ENCODE measurements at regions not wholly inside any gene's neighbourhood (a gene's known extent, or its start where the extent isn't known, plus 50 kb on each side); places are given as distances from the start of the nearest gene placed in this dataset.

DNA sequence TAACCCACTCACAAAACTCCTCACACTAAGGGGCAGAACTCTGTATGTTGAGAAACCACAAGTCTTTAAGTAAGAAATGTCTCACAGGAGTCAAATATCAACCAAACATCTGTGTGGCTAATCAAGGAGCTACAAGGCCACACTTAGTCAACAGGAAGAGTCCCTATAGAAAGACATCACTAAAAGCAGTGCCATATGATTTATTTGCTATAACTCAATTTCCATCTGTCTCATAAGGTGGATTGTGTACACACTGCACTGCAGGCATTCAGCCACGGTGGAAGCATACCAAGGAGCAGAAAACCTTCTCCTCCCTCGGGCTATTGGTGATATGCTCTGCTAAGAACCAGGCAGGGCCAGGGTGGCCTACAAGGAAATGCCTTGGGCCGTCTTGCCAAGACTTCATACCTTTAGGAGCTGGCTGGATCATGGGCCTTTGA, 197.6 kb upstream of the CFAP20DC start:
- no peaks in the 10 kb centered on the region for H3K27me3 ChIP-seq
- no peak overlapping the region for H3K27ac ChIP-seq
- WGBS, 4 donors, result 71 to 81% (median 76%) methylated on average over 3 of the region's 3 CpGs
- DNase-seq (no peak), ATAC-seq (no peak)
- intact Hi-C loops (cut with DNase I), result no loop called here
- no peak for TF ChIP-seq POLR2A (IDR thresholded peaks at IDR 0.05)
- TF ChIP-seq, protein P1, sequence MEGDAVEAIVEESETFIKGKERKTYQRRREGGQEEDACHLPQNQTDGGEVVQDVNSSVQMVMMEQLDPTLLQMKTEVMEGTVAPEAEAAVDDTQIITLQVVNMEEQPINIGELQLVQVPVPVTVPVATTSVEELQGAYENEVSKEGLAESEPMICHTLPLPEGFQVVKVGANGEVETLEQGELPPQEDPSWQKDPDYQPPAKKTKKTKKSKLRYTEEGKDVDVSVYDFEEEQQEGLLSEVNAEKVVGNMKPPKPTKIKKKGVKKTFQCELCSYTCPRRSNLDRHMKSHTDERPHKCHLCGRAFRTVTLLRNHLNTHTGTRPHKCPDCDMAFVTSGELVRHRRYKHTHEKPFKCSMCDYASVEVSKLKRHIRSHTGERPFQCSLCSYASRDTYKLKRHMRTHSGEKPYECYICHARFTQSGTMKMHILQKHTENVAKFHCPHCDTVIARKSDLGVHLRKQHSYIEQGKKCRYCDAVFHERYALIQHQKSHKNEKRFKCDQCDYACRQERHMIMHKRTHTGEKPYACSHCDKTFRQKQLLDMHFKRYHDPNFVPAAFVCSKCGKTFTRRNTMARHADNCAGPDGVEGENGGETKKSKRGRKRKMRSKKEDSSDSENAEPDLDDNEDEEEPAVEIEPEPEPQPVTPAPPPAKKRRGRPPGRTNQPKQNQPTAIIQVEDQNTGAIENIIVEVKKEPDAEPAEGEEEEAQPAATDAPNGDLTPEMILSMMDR (IDR thresholded peaks at IDR 0.05), result no peak
- H3K4me3 ChIP-seq, result no peak overlapping the region
- H3K4me1 ChIP-seq, result peaks cover 0 to 19% (median 12%) of the 10 kb centered on the region in 12 donors
- H3K36me3 ChIP-seq, result no peaks in the 10 kb centered on the region
- no peaks in the 10 kb centered on the region for H3K9me3 ChIP-seq

DNA sequence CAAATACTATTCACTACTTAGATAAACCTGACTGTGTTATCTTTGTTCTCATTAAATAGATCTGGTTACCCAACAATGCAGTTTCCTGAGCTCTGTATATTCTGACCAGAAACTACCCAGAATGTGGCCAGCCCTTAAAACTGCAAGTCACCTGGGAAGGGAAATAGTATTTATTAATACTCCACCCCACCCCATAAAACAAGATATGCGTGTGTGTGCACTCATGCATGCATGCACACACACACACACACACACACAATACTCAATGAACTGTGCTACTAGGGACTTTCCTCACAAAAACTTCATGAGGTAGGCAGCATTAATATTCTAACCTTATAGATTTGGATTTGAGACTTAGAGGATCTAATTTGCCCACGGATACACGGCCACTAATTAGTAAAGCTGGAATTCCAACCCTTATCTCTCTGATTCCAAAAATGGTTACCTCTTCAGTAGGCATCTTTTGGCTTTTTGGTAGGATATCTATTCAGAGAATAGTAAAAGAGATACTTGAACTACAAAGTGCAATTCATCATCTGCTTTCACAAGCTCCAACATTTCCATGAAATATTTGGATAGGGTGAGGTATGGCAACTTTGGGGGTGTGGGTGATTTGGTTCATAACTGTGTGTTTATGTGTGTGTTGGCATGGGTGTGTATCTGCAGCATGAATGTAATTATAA, 197.0 kb upstream of the CFAP20DC start:
- intact Hi-C loops (cut with DNase I), result no loop called here
- WGBS, 4 donors, result 58 to 69% (median 65%) methylated on average over 3 of the region's 3 CpGs
- Histone ChIP-seq H3K27ac (no peak overlapping the region), H3K36me3 (no peaks in the 10 kb centered on the region), H3K27me3 (no peaks in the 10 kb centered on the region), H3K4me1 (peaks cover 0 to 19% (median 12%) of the 10 kb centered on the region in 12 donors), H3K9me3 (no peaks in the 10 kb centered on the region), H3K4me3 (no peak overlapping the region)
- no peak for DNase-seq
- no peak for ATAC-seq
- TF ChIP-seq POLR2A (IDR thresholded peaks at IDR 0.05), result no peak
- TF ChIP-seq, protein P1 (IDR thresholded peaks at IDR 0.05), result no peak

DNA sequence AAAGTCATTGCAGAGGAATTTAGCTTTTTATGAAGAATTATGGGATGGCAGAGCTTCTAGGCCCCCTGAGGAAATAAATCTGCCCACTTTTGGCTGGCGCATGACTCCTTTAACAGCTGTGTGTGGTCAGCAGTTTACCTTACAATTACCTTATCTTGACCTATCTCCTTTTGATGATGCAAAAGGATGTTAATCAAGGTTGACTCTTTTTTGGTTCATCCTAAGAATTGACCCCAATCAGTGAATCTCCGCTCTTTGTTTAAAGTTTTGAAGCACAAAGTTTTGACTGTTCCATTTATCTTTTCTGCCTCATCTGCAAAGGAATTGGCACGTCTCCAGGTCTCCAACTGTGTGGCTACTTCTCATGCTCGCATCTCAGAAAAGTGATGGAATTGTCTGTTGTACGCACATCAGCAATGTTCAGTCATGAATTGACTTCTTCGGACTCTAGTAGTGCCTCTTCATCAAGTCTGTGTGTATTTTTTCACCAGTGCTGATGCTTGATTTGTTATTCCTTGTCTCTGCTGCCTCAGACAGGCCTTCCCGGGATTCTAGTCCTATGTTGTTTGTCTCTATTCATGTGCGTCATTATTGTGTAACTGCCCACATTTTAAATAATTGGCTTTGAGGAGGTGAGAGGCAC, 196.2 kb upstream of the CFAP20DC start:
- WGBS, 4 donors, result 57 to 71% (median 61%) methylated on average over 8 of the region's 8 CpGs
- Histone ChIP-seq H3K27ac (no peak overlapping the region), H3K4me3 (no peak overlapping the region), H3K36me3 (no peaks in the 10 kb centered on the region), H3K4me1 (peaks cover 0 to 19% (median 12%) of the 10 kb centered on the region in 12 donors), H3K27me3 (no peaks in the 10 kb centered on the region), H3K9me3 (no peaks in the 10 kb centered on the region)
- intact Hi-C loops (cut with DNase I), result no loop called here
- DNase-seq (no peak), ATAC-seq (no peak)
- TF ChIP-seq POLR2A (IDR thresholded peaks at IDR 0.05), result no peak
- TF ChIP-seq, protein P1 (IDR thresholded peaks at IDR 0.05), result no peak

DNA sequence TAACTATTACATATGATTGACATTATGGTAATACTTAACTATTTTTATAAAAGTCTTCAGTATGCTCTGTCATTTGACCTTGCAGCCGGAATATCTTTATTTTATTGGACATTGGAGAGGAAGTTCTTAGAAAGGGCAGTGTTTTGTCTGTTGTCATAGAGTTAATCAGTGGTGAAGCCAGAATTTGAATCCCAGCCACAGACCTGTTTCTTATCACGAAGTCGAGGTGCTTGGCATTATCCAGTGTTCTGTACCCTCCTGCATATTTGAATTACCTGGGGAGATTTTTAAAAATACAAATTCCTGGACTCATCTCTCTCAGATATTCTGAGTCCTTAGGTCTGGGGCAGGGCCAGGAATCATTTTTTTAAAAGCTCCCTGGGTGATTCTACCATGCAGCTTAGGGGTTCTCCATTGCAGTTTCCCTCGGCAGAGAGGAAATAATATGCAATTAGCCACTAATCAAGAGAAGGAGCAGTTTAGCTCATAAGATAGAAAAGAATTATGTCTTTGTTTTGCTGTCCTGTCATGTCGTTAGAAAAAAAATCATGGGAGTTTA, 195.6 kb upstream of the CFAP20DC start:
- Histone ChIP-seq H3K36me3 (no peaks in the 10 kb centered on the region), H3K4me3 (no peak overlapping the region), H3K9me3 (no peaks in the 10 kb centered on the region), H3K27ac (peak overlapping the region in 1 of 12 donors; percentile 29), H3K27me3 (no peaks in the 10 kb centered on the region), H3K4me1 (peaks cover 0 to 19% (median 12%) of the 10 kb centered on the region in 12 donors)
- peak; percentile 74 to 84 (median 78) for ATAC-seq
- TF ChIP-seq, protein P1 (IDR thresholded peaks at IDR 0.05), result no peak
- no peak for TF ChIP-seq POLR2A (IDR thresholded peaks at IDR 0.05)
- intact Hi-C loops (cut with DNase I), result no loop called here
- DNase-seq, result no peak
- WGBS, 4 donors, result 6 to 17% (median 8%) methylated on average over 5 of the region's 5 CpGs

Data from heart left ventricle (tissue), 16 donors.